BLaER1 treated with 17β-estradiol and CSF1 and Interleukin-3, amounts not matched to agents 10 nM and 100 nM (cell line): ENCODE measurements at regions not wholly inside any gene's neighbourhood (a gene's known extent, or its start where the extent isn't known, plus 50 kb on each side); places are given as distances from the start of the nearest gene placed in this dataset.
"Not testable (repeated sequence)": the region's sequence is repeated elsewhere in the genome, so short reads cannot be mapped to it uniquely, and the experiment has no call there.

ENCODE experiments used
- H3K27ac ChIP-seq, 11 experiments: shearing (Covaris generic); formaldehyde crosslinking; 2 replicates each; pipeline ENCODE4 v1.8.1; 2022
- H3K27me3 ChIP-seq, 11 experiments: shearing (Covaris generic); formaldehyde crosslinking; 2 replicates each; pipeline ENCODE4 v1.8.1; 2022
- H3K36me3 ChIP-seq, 11 experiments: shearing (Covaris generic); formaldehyde crosslinking; 2 replicates each; pipeline ENCODE4 v1.8.1; 2022
- H3K4me1 ChIP-seq, 10 experiments: shearing (Covaris generic); formaldehyde crosslinking; 2 replicates each; pipeline ENCODE4 v1.8.1; 2022
- H3K4me2 ChIP-seq, 11 experiments: shearing (Covaris generic); formaldehyde crosslinking; 2 replicates each; pipeline ENCODE4 v1.8.1; 2022
- H3K4me3 ChIP-seq, 10 experiments: shearing (Covaris generic); formaldehyde crosslinking; 2 replicates each; pipeline ENCODE4 v1.8.1; 2022
- H3K9ac ChIP-seq, 11 experiments: shearing (Covaris generic); formaldehyde crosslinking; 2 replicates each; pipeline ENCODE4 v1.8.1; 2022
- H3K9me3 ChIP-seq, 11 experiments: shearing (Covaris generic); formaldehyde crosslinking; replicated peaks in 1 of 11; 2 replicates each; pipeline ENCODE4 v1.8.1; 2022
- H4K20me1 ChIP-seq, 11 experiments: shearing (Covaris generic); formaldehyde crosslinking; 2 replicates each; pipeline ENCODE4 v1.8.1; 2022
- Cebpa-rat ChIP-seq, 11 experiments: shearing (Covaris generic); IDR thresholded peaks; 2 replicates each; pipeline ENCODE4 v1.8.1; 2022

GRCh38 chr5:109994135-109994534, 304.4 kb downstream of the MAN2A1 start:
- Histone ChIP-seq H3K9ac (no peak overlapping the region), H3K36me3 (no peaks in the 10 kb centered on the region), H3K27me3 (no peaks in the 10 kb centered on the region), H3K27ac (no peak overlapping the region), H3K9me3 (no peaks in the 10 kb centered on the region), H4K20me1 (no peaks in the 10 kb centered on the region), H3K4me3 (no peak overlapping the region), H3K4me1 (peaks cover 0 to 9% (median 0%) of the 10 kb centered on the region in 10 experiments; a peak in 4 of 20 replicates), H3K4me2 (no peak overlapping the region)
- no peak for TF ChIP-seq Cebpa-rat (IDR thresholded peaks at IDR 0.05)

- Histone ChIP-seq H3K4me2 (no peak overlapping the region), H4K20me1 (no peaks in the 10 kb centered on the region), H3K36me3 (no peaks in the 10 kb centered on the region), H3K9ac (no peak overlapping the region), H3K9me3 (no peaks in the 10 kb centered on the region), H3K27me3 (no peaks in the 10 kb centered on the region), H3K27ac (no peak overlapping the region), H3K4me3 (no peak overlapping the region), H3K4me1 (peaks cover 0 to 19% (median 7%) of the 10 kb centered on the region in 10 experiments; a peak in 11 of 20 replicates)
- no peak for TF ChIP-seq Cebpa-rat (IDR thresholded peaks at IDR 0.05)
Measured at GRCh38 chr5:109996246-109996645, 306.5 kb downstream of the MAN2A1 start.

- Histone ChIP-seq H3K27me3 (no peaks in the 10 kb centered on the region), H3K9ac (no peak overlapping the region), H3K4me1 (peaks cover 0 to 28% (median 7%) of the 10 kb centered on the region in 10 experiments; a peak in 11 of 20 replicates), H3K27ac (no peak overlapping the region), H3K4me2 (0 out of 22 replicates have a peak overlapping the region, but pooled peaks of 1 of the 11 experiments have one; percentile 6), H4K20me1 (no peaks in the 10 kb centered on the region), H3K36me3 (no peaks in the 10 kb centered on the region), H3K4me3 (no peak overlapping the region), H3K9me3 (no peaks in the 10 kb centered on the region)
- TF ChIP-seq Cebpa-rat (IDR thresholded peaks at IDR 0.05): no peak
Measured at GRCh38 chr5:109997161-109997560, 307.4 kb downstream of the MAN2A1 start.

- H3K4me1 ChIP-seq: peaks cover 0 to 34% (median 7%) of the 10 kb centered on the region in 10 experiments; a peak in 11 of 20 replicates
- H3K27ac ChIP-seq: no peak overlapping the region
- TF ChIP-seq Cebpa-rat (IDR thresholded peaks at IDR 0.05): no peak
- H3K36me3 ChIP-seq: no peaks in the 10 kb centered on the region
- H3K9ac ChIP-seq: no peak overlapping the region
- no peak overlapping the region for H3K4me3 ChIP-seq
- H3K4me2 ChIP-seq: no peak overlapping the region
- H3K27me3 ChIP-seq: no peaks in the 10 kb centered on the region
- no peaks in the 10 kb centered on the region for H3K9me3 ChIP-seq
- no peaks in the 10 kb centered on the region for H4K20me1 ChIP-seq
Measured at GRCh38 chr5:109998208-109998607, 308.5 kb downstream of the MAN2A1 start.

- no peak overlapping the region for H3K4me3 ChIP-seq
- no peaks in the 10 kb centered on the region for H3K9me3 ChIP-seq
- H3K36me3 ChIP-seq: no peaks in the 10 kb centered on the region
- no peak overlapping the region for H3K4me2 ChIP-seq
- H4K20me1 ChIP-seq: no peaks in the 10 kb centered on the region
- no peak overlapping the region for H3K9ac ChIP-seq
- no peak for TF ChIP-seq Cebpa-rat (IDR thresholded peaks at IDR 0.05)
- H3K27me3 ChIP-seq: no peaks in the 10 kb centered on the region
- no peak overlapping the region for H3K27ac ChIP-seq
- H3K4me1 ChIP-seq: peaks cover 0 to 34% (median 7%) of the 10 kb centered on the region in 10 experiments; a peak in 11 of 20 replicates
Measured at GRCh38 chr5:109998726-109999125, 309.0 kb downstream of the MAN2A1 start.

GRCh38 chr5:110001648-110002047, 311.9 kb downstream of the MAN2A1 start:
- no peak for TF ChIP-seq Cebpa-rat (IDR thresholded peaks at IDR 0.05)
- no peaks in the 10 kb centered on the region for H3K27me3 ChIP-seq
- H3K4me2 ChIP-seq: peak overlapping the region in 2 of 11 experiments; percentile 58 to 73; a peak in 4 of 22 replicates

GRCh38 chr5:110002652-110003051, 312.9 kb downstream of the MAN2A1 start:
- no peak overlapping the region for H3K4me2 ChIP-seq
- no peak overlapping the region for H3K27ac ChIP-seq
- no peak overlapping the region for H3K9ac ChIP-seq
- H3K9me3 ChIP-seq: no peaks in the 10 kb centered on the region
- no peak overlapping the region for H3K4me3 ChIP-seq
- H3K27me3 ChIP-seq: no peaks in the 10 kb centered on the region
- H3K4me1 ChIP-seq: peaks cover 0 to 34% (median 0%) of the 10 kb centered on the region in 10 experiments; a peak in 7 of 20 replicates
- TF ChIP-seq Cebpa-rat (IDR thresholded peaks at IDR 0.05): no peak
- no peaks in the 10 kb centered on the region for H3K36me3 ChIP-seq
- no peaks in the 10 kb centered on the region for H4K20me1 ChIP-seq

More at GRCh38 chr5:110001648-110002047, 311.9 kb downstream of the MAN2A1 start:
- Histone ChIP-seq H4K20me1 (no peaks in the 10 kb centered on the region), H3K36me3 (no peaks in the 10 kb centered on the region), H3K27ac (peak overlapping the region in 2 of 11 experiments; percentile 61 to 65; a peak in 4 of 22 replicates), H3K9ac (no peak overlapping the region), H3K4me3 (no peak overlapping the region), H3K4me1 (peaks cover 0 to 34% (median 7%) of the 10 kb centered on the region in 10 experiments; a peak in 11 of 20 replicates), H3K9me3 (no peaks in the 10 kb centered on the region)

- not testable (repeated sequence) for H3K27ac ChIP-seq, H3K36me3 ChIP-seq, H3K4me2 ChIP-seq, H4K20me1 ChIP-seq, H3K9me3 ChIP-seq, H3K9ac ChIP-seq, H3K27me3 ChIP-seq, H3K4me3 ChIP-seq
- H3K4me1 ChIP-seq: peaks cover 0 to 17% (median 0%) of the 10 kb centered on the region in 10 experiments; a peak in 6 of 20 replicates
Measured at GRCh38 chr5:110005907-110006562, 316.3 kb downstream of the MAN2A1 start.

GRCh38 chr5:110007101-110007500, 317.4 kb downstream of the MAN2A1 start:
- H4K20me1 ChIP-seq: no peaks in the 10 kb centered on the region
- no peak overlapping the region for H3K27ac ChIP-seq
- H3K4me3 ChIP-seq: no peak overlapping the region
- no peak for TF ChIP-seq Cebpa-rat (IDR thresholded peaks at IDR 0.05)
- H3K4me1 ChIP-seq: peaks cover 0 to 7% (median 0%) of the 10 kb centered on the region in 10 experiments; a peak in 3 of 20 replicates
- no peaks in the 10 kb centered on the region for H3K9me3 ChIP-seq
- no peak overlapping the region for H3K4me2 ChIP-seq
- H3K36me3 ChIP-seq: no peaks in the 10 kb centered on the region
- H3K9ac ChIP-seq: no peak overlapping the region
- H3K27me3 ChIP-seq: no peaks in the 10 kb centered on the region

GRCh38 chr5:110008131-110008530, 318.4 kb downstream of the MAN2A1 start:
- Histone ChIP-seq H4K20me1 (no peaks in the 10 kb centered on the region), H3K4me2 (no peak overlapping the region), H3K36me3 (no peaks in the 10 kb centered on the region), H3K4me3 (no peak overlapping the region), H3K27me3 (no peaks in the 10 kb centered on the region), H3K9me3 (peaks cover 0 to 8% (median 0%) of the 10 kb centered on the region in 11 experiments; a peak in 2 of 22 replicates), H3K4me1 (no peaks in the 10 kb centered on the region), H3K9ac (no peak overlapping the region), H3K27ac (no peak overlapping the region)
- TF ChIP-seq Cebpa-rat (IDR thresholded peaks at IDR 0.05): no peak
